ENCODE measurements at regions not wholly inside any gene's neighbourhood (a gene's known extent, or its start where the extent isn't known, plus 50 kb on each side); places are given as distances from the start of the nearest gene placed in this dataset.

DNA sequence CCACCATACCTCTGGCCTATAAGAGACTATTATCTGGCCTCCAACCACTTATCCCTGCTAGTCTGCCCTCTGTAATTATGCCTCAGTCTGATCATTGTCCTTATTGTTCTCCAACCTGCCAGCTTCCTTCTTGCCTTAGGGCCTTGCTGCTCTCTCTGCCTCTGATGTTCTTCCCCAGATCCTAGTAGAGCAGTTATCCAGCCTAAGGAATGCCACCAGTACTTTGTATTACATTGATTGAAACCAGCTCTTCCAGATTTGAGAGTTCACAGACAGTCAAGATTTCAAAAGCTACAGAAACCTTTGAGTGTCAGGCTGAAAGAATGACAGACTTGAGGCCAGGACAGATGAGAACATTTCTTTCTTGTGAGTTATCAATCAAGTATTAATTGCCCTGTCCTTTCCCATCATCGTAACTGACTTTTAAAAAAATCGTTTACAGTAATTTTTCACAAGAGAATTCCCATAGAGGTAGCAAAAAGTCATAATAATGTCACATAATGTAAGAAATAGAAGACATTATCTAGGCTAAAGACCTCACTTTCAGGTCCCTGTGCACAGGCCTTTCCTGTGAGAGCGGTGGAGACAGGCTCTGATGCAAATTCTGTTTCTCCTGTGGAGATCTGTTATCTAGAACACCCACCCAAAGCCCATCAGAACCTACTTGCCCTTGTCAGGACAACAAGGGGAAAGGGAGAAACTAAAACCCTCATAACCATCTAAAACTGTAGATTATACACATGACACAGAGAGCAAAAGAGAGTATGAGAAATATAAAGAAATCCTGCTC is 64.1 kb upstream of the GUCY1A1 start:
- no peak for TF ChIP-seq POLR2AphosphoS5 (IDR thresholded peaks at IDR 0.05)
- no peak for TF ChIP-seq POLR2A (IDR thresholded peaks at IDR 0.05)
- TF ChIP-seq, protein P1, sequence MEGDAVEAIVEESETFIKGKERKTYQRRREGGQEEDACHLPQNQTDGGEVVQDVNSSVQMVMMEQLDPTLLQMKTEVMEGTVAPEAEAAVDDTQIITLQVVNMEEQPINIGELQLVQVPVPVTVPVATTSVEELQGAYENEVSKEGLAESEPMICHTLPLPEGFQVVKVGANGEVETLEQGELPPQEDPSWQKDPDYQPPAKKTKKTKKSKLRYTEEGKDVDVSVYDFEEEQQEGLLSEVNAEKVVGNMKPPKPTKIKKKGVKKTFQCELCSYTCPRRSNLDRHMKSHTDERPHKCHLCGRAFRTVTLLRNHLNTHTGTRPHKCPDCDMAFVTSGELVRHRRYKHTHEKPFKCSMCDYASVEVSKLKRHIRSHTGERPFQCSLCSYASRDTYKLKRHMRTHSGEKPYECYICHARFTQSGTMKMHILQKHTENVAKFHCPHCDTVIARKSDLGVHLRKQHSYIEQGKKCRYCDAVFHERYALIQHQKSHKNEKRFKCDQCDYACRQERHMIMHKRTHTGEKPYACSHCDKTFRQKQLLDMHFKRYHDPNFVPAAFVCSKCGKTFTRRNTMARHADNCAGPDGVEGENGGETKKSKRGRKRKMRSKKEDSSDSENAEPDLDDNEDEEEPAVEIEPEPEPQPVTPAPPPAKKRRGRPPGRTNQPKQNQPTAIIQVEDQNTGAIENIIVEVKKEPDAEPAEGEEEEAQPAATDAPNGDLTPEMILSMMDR (IDR thresholded peaks at IDR 0.05): no peak
- no peak for TF ChIP-seq EP300 (IDR thresholded peaks at IDR 0.05)
